ENCODE measurements at regions not wholly inside any gene's neighbourhood (a gene's known extent, or its start where the extent isn't known, plus 50 kb on each side); places are given as distances from the start of the nearest gene placed in this dataset.

DNA sequence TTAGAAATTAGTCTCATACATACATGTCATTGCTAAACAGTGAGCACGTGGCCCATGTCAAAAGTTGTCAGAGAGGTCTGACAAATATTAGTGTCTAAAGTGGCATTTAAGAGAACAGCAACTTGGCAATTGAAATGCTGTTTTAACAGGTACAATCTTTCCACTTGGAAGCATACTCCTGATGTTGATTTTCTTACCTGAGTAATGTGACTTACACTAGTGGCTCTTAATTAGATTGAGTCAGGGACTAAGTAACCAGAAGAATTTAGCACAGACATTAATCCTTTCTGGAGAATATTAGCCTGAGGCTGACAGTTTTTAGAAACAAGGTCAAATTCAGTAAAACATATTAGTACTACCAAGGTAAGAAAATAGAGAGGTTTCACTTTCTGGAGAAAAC lies 357.0 kb upstream of the ZNF608 start:
- TF ChIP-seq CTCF (IDR thresholded peaks at IDR 0.05) (no peak), POLR2A (IDR thresholded peaks at IDR 0.05) (no peak)
